ENCODE measurements at regions not wholly inside any gene's neighbourhood (a gene's known extent, or its start where the extent isn't known, plus 50 kb on each side); places are given as distances from the start of the nearest gene placed in this dataset.

DNA sequence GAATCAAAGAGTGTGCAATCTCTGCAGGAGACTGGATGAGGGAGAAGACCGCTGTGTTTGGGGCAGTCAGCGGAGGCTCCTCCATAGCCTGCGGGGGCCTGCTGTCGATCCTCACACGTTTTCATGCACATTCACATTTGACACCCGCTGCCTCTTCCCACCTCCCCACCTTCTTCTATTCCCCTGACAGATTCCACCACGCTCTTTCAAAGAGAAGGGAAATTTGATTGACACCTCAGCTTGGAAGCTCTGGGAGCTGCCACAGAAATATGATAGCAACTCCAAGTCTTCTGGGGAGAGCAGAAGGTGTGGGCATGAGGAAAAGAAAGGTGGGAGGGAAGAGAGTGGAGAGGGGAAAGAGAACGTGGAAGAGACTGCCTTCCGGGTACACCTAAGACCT, 87.5 kb downstream of the BOD1L2 start:
- TF ChIP-seq, protein P1, sequence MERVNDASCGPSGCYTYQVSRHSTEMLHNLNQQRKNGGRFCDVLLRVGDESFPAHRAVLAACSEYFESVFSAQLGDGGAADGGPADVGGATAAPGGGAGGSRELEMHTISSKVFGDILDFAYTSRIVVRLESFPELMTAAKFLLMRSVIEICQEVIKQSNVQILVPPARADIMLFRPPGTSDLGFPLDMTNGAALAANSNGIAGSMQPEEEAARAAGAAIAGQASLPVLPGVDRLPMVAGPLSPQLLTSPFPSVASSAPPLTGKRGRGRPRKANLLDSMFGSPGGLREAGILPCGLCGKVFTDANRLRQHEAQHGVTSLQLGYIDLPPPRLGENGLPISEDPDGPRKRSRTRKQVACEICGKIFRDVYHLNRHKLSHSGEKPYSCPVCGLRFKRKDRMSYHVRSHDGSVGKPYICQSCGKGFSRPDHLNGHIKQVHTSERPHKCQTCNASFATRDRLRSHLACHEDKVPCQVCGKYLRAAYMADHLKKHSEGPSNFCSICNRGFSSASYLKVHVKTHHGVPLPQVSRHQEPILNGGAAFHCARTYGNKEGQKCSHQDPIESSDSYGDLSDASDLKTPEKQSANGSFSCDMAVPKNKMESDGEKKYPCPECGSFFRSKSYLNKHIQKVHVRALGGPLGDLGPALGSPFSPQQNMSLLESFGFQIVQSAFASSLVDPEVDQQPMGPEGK (CRISPR knock-in tag; IDR thresholded peaks at IDR 0.05; ENCODE audit: borderline replicate concordance): no peak
- TF ChIP-seq, protein P2, sequence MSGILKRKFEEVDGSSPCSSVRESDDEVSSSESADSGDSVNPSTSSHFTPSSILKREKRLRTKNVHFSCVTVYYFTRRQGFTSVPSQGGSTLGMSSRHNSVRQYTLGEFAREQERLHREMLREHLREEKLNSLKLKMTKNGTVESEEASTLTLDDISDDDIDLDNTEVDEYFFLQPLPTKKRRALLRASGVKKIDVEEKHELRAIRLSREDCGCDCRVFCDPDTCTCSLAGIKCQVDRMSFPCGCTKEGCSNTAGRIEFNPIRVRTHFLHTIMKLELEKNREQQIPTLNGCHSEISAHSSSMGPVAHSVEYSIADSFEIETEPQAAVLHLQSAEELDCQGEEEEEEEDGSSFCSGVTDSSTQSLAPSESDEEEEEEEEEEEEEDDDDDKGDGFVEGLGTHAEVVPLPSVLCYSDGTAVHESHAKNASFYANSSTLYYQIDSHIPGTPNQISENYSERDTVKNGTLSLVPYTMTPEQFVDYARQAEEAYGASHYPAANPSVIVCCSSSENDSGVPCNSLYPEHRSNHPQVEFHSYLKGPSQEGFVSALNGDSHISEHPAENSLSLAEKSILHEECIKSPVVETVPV (CRISPR knock-in tag; IDR thresholded peaks at IDR 0.05): no peak
- TF ChIP-seq, protein P3, sequence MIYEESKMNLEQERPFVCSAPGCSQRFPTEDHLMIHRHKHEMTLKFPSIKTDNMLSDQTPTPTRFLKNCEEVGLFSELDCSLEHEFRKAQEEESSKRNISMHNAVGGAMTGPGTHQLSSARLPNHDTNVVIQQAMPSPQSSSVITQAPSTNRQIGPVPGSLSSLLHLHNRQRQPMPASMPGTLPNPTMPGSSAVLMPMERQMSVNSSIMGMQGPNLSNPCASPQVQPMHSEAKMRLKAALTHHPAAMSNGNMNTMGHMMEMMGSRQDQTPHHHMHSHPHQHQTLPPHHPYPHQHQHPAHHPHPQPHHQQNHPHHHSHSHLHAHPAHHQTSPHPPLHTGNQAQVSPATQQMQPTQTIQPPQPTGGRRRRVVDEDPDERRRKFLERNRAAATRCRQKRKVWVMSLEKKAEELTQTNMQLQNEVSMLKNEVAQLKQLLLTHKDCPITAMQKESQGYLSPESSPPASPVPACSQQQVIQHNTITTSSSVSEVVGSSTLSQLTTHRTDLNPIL (CRISPR knock-in tag; IDR thresholded peaks at IDR 0.05; ENCODE audit: low read depth): no peak
- TF ChIP-seq CSDC2 (CRISPR knock-in tag; IDR thresholded peaks at IDR 0.05) (no peak), OSR1 (CRISPR knock-in tag; IDR thresholded peaks at IDR 0.05) (no peak)
- no peak for ATAC-seq

DNA sequence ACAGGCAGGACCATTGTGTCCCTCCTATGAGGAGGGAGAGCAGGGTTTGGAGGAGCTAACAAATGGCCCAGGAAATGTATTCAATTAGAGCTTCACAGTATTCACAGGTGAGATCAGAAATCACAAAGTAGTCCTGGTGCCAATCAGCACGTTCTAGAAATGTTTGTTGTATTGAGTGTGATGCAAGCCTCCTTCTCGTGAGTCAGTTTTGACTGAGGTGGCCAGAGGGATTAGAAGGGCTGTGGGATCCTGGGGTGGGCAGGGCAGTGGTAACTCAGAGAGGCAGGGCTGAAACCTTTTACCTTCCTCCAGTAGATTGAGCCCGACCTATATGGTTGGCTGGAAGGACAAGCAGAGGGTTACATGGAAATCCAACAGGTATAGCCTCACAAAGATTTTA, 95.0 kb downstream of the BOD1L2 start:
- no peak for ATAC-seq
- TF ChIP-seq ZNF565 (CRISPR knock-in tag; conservative IDR thresholded peaks at IDR 0.05; ENCODE audit: low read depth): no peak
- TF ChIP-seq BACH2 (CRISPR knock-in tag; IDR thresholded peaks at IDR 0.05; ENCODE audit: borderline replicate concordance): no peak
- TF ChIP-seq, protein P2 (CRISPR knock-in tag; IDR thresholded peaks at IDR 0.05): no peak
- TF ChIP-seq CSDC2 (CRISPR knock-in tag; IDR thresholded peaks at IDR 0.05): no peak
- TF ChIP-seq, protein P4, sequence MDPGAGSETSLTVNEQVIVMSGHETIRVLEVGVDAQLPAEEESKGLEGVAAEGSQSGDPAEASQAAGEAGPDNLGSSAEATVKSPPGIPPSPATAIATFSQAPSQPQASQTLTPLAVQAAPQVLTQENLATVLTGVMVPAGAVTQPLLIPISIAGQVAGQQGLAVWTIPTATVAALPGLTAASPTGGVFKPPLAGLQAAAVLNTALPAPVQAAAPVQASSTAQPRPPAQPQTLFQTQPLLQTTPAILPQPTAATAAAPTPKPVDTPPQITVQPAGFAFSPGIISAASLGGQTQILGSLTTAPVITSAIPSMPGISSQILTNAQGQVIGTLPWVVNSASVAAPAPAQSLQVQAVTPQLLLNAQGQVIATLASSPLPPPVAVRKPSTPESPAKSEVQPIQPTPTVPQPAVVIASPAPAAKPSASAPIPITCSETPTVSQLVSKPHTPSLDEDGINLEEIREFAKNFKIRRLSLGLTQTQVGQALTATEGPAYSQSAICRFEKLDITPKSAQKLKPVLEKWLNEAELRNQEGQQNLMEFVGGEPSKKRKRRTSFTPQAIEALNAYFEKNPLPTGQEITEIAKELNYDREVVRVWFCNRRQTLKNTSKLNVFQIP (CRISPR knock-in tag; IDR thresholded peaks at IDR 0.05; ENCODE audit: borderline replicate concordance, low read depth): no peak
- TF ChIP-seq ARNTL (CRISPR knock-in tag; IDR thresholded peaks at IDR 0.05; ENCODE audit: borderline replicate concordance, low read depth): no peak
- TF ChIP-seq, protein P1 (CRISPR knock-in tag; IDR thresholded peaks at IDR 0.05; ENCODE audit: borderline replicate concordance): no peak
- TF ChIP-seq TCF4 (CRISPR knock-in tag; IDR thresholded peaks at IDR 0.05; ENCODE audit: borderline replicate concordance): no peak
- no peak for TF ChIP-seq ESRRG (CRISPR knock-in tag; IDR thresholded peaks at IDR 0.05)
- no peak for TF ChIP-seq GLIS3 (CRISPR knock-in tag; IDR thresholded peaks at IDR 0.05)
- TF ChIP-seq SNAI2 (CRISPR knock-in tag; IDR thresholded peaks at IDR 0.05): no peak
- no peak for TF ChIP-seq ZFP30 (CRISPR knock-in tag; IDR thresholded peaks at IDR 0.05)
- TF ChIP-seq PPARA (CRISPR knock-in tag; IDR thresholded peaks at IDR 0.05; ENCODE audit: borderline replicate concordance): no peak
- TF ChIP-seq OSR1 (CRISPR knock-in tag; IDR thresholded peaks at IDR 0.05): no peak

DNA sequence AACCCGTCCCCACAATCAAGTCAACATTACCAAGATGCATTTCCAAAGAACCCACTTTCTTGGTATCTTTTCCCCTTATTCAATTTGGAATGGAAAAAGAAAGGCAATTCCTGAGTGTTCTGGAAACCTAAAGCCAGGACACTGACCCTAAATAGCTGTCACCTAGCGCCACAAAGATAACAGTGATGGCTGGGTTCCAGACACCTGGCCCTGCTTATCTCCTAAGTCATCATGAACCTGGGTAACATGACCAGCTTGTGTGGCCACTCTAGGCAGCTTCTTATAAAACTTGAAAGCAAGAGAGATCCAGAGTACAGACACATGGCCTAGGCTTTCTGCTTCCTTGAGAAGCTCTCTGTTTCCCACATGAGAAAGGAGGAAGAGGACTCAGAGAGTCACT, 95.4 kb downstream of the BOD1L2 start:
- no peak for TF ChIP-seq ZC3H10 (CRISPR knock-in tag; IDR thresholded peaks at IDR 0.05)
- TF ChIP-seq ZNF565 (CRISPR knock-in tag; conservative IDR thresholded peaks at IDR 0.05; ENCODE audit: low read depth): no peak
- TF ChIP-seq ESRRG (CRISPR knock-in tag; IDR thresholded peaks at IDR 0.05): no peak
- TF ChIP-seq ZNF8 (CRISPR knock-in tag; IDR thresholded peaks at IDR 0.05): no peak
- TF ChIP-seq CSDC2 (CRISPR knock-in tag; IDR thresholded peaks at IDR 0.05): no peak
- no peak for ATAC-seq

DNA sequence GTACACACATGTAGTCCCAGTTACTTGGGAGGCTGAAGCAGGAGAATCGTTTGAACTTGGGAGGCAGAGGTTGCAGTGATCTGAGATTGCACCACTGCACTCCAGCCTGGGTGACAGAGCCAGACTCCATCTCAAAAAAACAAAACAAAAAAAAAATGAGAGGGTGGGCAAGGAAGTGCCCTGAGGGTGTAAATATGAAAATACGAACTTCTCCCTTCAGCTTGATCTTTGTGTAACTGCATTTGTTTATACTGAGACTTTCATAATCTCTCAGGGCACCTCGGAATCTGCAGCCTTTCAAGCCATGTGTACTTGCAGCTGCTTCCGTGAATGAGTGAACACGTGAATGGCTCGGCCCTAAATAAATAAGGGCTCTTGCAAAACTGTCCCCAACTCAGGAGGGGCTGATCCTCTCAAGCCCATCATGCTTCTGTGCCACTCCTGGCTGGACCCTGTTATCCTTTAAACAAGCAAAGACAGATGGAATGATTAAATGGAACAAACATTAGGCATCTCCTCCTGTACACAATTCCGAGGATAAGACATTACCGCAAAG, 96.8 kb downstream of the BOD1L2 start:
- TF ChIP-seq RARB (CRISPR knock-in tag; IDR thresholded peaks at IDR 0.05): no peak
- ATAC-seq: no peak

Measured in SK-N-SH treated with all-trans-retinoic acid at 6 μM for 48 hours (cell line).